Karpas-422 (cell line): ENCODE measurements at regions not wholly inside any gene's neighbourhood (a gene's known extent, or its start where the extent isn't known, plus 50 kb on each side); places are given as distances from the start of the nearest gene placed in this dataset.
"Not testable (repeated sequence)": the region's sequence is repeated elsewhere in the genome, so short reads cannot be mapped to it uniquely, and the experiment has no call there.

Source experiments
- DNase-seq: peaks from one replicate; pipeline ENCODE4 v3.0.0-alpha.2; 2015
- H2AFZ ChIP-seq: fragments of 200-600 bp; sonication (generic); 2 replicates; pipeline ENCODE4 v1.6.1; 2014; ENCODE audit warnings: antibody characterized with exemption, low read length, mixed read lengths
- H3K27ac ChIP-seq: fragments of 200-600 bp; sonication (generic); 2 replicates; pipeline ENCODE4 v1.5.1; 2014; ENCODE audit warnings: mild to moderate bottlenecking, low read length, moderate library complexity
- H3K27me3 ChIP-seq: fragments of 200-600 bp; sonication (generic); 2 replicates; pipeline ENCODE4 v1.6.1; 2014; ENCODE audit warnings: low read length, mixed read lengths
- H3K36me3 ChIP-seq: fragments of 200-600 bp; sonication (generic); 2 replicates; pipeline ENCODE4 v1.6.1; 2014; ENCODE audit warnings: low read length, mixed read lengths; ENCODE audit not compliant: insufficient read depth
- H3K4me1 ChIP-seq: fragments of 200-600 bp; sonication (generic); 2 replicates; pipeline ENCODE4 v1.6.1; 2014; ENCODE audit warnings: mild to moderate bottlenecking, low read length, mixed read lengths
- H3K4me2 ChIP-seq: fragments of 200-600 bp; sonication (generic); 2 replicates; pipeline ENCODE4 v1.6.1; 2014; ENCODE audit warnings: low read length, low read depth, mild to moderate bottlenecking; ENCODE audit not compliant: poor library complexity, severe bottlenecking
- H3K4me3 ChIP-seq: fragments of 200-600 bp; sonication (generic); 2 replicates; pipeline ENCODE4 v1.5.1; 2014; ENCODE audit warnings: mild to moderate bottlenecking, antibody characterized with exemption, low read length, mixed read lengths
- H3K79me2 ChIP-seq: fragments of 200-600 bp; sonication (generic); 2 replicates; pipeline ENCODE4 v1.6.1; 2014; ENCODE audit warnings: mild to moderate bottlenecking, low read length, mixed read lengths
- H3K9ac ChIP-seq: fragments of 200-600 bp; sonication (generic); 2 replicates; pipeline ENCODE4 v1.6.0; 2014; ENCODE audit warnings: low read length
- H3K9me2 ChIP-seq: fragments of 200-600 bp; sonication (generic), shearing (Covaris generic); replicated peaks from 2 replicates; pipeline ENCODE4 v1.6.0; 2014; ENCODE audit warnings: mild to moderate bottlenecking, low read length, moderate library complexity; ENCODE audit not compliant: insufficient read depth
- H3K9me3 ChIP-seq: fragments of 300-700, 200-600 bp; sonication (generic); 2 replicates; pipeline ENCODE4 v1.6.1; 2014; ENCODE audit warnings: low read length, mixed read lengths
- H4K20me1 ChIP-seq: fragments of 200-600 bp; sonication (generic); 2 replicates; pipeline ENCODE4 v1.6.1; 2014; ENCODE audit warnings: mild to moderate bottlenecking, antibody characterized with exemption, low read length, low read depth; ENCODE audit not compliant: insufficient read depth

GRCh38 chr16:29321000-29321393 lies 85.5 kb downstream of the NPIPB11 start:
- H3K9me2 ChIP-seq: no peaks in the 10 kb centered on the region
- no peaks in the 10 kb centered on the region for H3K4me1 ChIP-seq
- no peaks in the 10 kb centered on the region for H3K9me3 ChIP-seq
- no peak overlapping the region for H3K4me3 ChIP-seq
- H3K79me2 ChIP-seq: no peaks in the 10 kb centered on the region
- H3K27ac ChIP-seq: no peak overlapping the region
- H3K36me3 ChIP-seq: no peaks in the 10 kb centered on the region
- H2AFZ ChIP-seq: no peak overlapping the region
- no peaks in the 10 kb centered on the region for H4K20me1 ChIP-seq
- no peak overlapping the region for H3K9ac ChIP-seq
- no peak for DNase-seq
- no peak overlapping the region for H3K4me2 ChIP-seq
- H3K27me3 ChIP-seq: no peaks in the 10 kb centered on the region

GRCh38 chr16:29320274-29320999 lies 86.1 kb downstream of the NPIPB11 start:
- H3K4me1 ChIP-seq: no peaks in the 10 kb centered on the region
- no peak overlapping the region for H3K4me3 ChIP-seq
- H3K79me2 ChIP-seq: no peaks in the 10 kb centered on the region
- H3K4me2 ChIP-seq: no peak overlapping the region
- no peaks in the 10 kb centered on the region for H4K20me1 ChIP-seq
- no peaks in the 10 kb centered on the region for H3K9me2 ChIP-seq
- H3K27me3 ChIP-seq: no peaks in the 10 kb centered on the region
- H2AFZ ChIP-seq: no peak overlapping the region
- DNase-seq: no peak
- no peak overlapping the region for H3K9ac ChIP-seq
- no peaks in the 10 kb centered on the region for H3K36me3 ChIP-seq
- no peaks in the 10 kb centered on the region for H3K9me3 ChIP-seq
- H3K27ac ChIP-seq: no peak overlapping the region

- H3K27ac ChIP-seq: no peak overlapping the region
- no peak overlapping the region for H3K4me3 ChIP-seq
- H2AFZ ChIP-seq: no peak overlapping the region
- H3K36me3 ChIP-seq: no peaks in the 10 kb centered on the region
- H3K27me3 ChIP-seq: no peaks in the 10 kb centered on the region
- H3K9me2 ChIP-seq: no peaks in the 10 kb centered on the region
- H3K4me2 ChIP-seq: no peak overlapping the region
- peaks cover 2% of the 10 kb centered on the region; the same call in 1 of the 2 replicates for H3K4me1 ChIP-seq
- H3K9me3 ChIP-seq: no peaks in the 10 kb centered on the region
- H4K20me1 ChIP-seq: no peaks in the 10 kb centered on the region
- H3K79me2 ChIP-seq: no peaks in the 10 kb centered on the region
- no peak overlapping the region for H3K9ac ChIP-seq
- DNase-seq: no peak
Measured at GRCh38 chr16:29319726-29320125, 86.8 kb downstream of the NPIPB11 start.

- not testable (repeated sequence) for H4K20me1 ChIP-seq, H2AFZ ChIP-seq, H3K4me3 ChIP-seq, H3K9me2 ChIP-seq, H3K4me2 ChIP-seq, H3K27me3 ChIP-seq, H3K9ac ChIP-seq, H3K36me3 ChIP-seq, H3K79me2 ChIP-seq, H3K27ac ChIP-seq, H3K4me1 ChIP-seq, DNase-seq, H3K9me3 ChIP-seq
Measured at GRCh38 chr16:29318561-29318968, 87.9 kb downstream of the NPIPB11 start.

- Histone ChIP-seq H3K36me3 (no peaks in the 10 kb centered on the region), H3K4me3 (no peak overlapping the region), H3K4me2 (no peak overlapping the region), H4K20me1 (no peaks in the 10 kb centered on the region), H3K9me2 (no peaks in the 10 kb centered on the region), H3K9me3 (no peaks in the 10 kb centered on the region), H3K79me2 (no peaks in the 10 kb centered on the region), H3K27me3 (no peaks in the 10 kb centered on the region), H3K4me1 (peaks cover 2% of the 10 kb centered on the region; the same call in 1 of the 2 replicates), H2AFZ (no peak overlapping the region), H3K9ac (no peak overlapping the region), H3K27ac (no peak overlapping the region)
- DNase-seq: no peak
Measured at GRCh38 chr16:29318037-29318436, 88.5 kb downstream of the NPIPB11 start.

- Histone ChIP-seq H3K9me3 (no peaks in the 10 kb centered on the region), H3K27me3 (no peaks in the 10 kb centered on the region), H3K4me2 (no peak overlapping the region), H3K4me1 (peaks cover 2% of the 10 kb centered on the region; the same call in 1 of the 2 replicates), H3K4me3 (no peak overlapping the region), H2AFZ (no peak overlapping the region), H4K20me1 (no peaks in the 10 kb centered on the region), H3K9ac (no peak overlapping the region), H3K9me2 (no peaks in the 10 kb centered on the region), H3K27ac (no peak overlapping the region), H3K79me2 (no peaks in the 10 kb centered on the region), H3K36me3 (no peaks in the 10 kb centered on the region)
- no peak for DNase-seq
Measured at GRCh38 chr16:29317269-29317668, 89.2 kb downstream of the NPIPB11 start.

GRCh38 chr16:29316761-29317183 lies 89.7 kb downstream of the NPIPB11 start:
- no peaks in the 10 kb centered on the region for H3K79me2 ChIP-seq
- no peak for DNase-seq
- no peaks in the 10 kb centered on the region for H3K9me2 ChIP-seq
- H3K4me1 ChIP-seq: peaks cover 2% of the 10 kb centered on the region; the same call in 1 of the 2 replicates
- no peaks in the 10 kb centered on the region for H3K27me3 ChIP-seq
- H3K27ac ChIP-seq: no peak overlapping the region
- H3K4me2 ChIP-seq: no peak overlapping the region
- no peaks in the 10 kb centered on the region for H3K9me3 ChIP-seq
- H3K4me3 ChIP-seq: no peak overlapping the region
- H4K20me1 ChIP-seq: no peaks in the 10 kb centered on the region
- no peak overlapping the region for H3K9ac ChIP-seq
- H2AFZ ChIP-seq: no peak overlapping the region
- H3K36me3 ChIP-seq: no peaks in the 10 kb centered on the region

- Histone ChIP-seq H4K20me1 (no peaks in the 10 kb centered on the region), H3K27ac (no peak overlapping the region), H3K4me3 (no peak overlapping the region), H2AFZ (no peak overlapping the region), H3K36me3 (no peaks in the 10 kb centered on the region), H3K79me2 (no peaks in the 10 kb centered on the region), H3K9ac (no peak overlapping the region), H3K9me3 (no peaks in the 10 kb centered on the region), H3K4me2 (no peak overlapping the region), H3K27me3 (no peaks in the 10 kb centered on the region), H3K9me2 (no peaks in the 10 kb centered on the region), H3K4me1 (peaks cover 2% of the 10 kb centered on the region; the same call in 1 of the 2 replicates)
- DNase-seq: no peak
Measured at GRCh38 chr16:29315916-29316517, 90.5 kb downstream of the NPIPB11 start.
